ENCODE measurements at regions not wholly inside any gene's neighbourhood (a gene's known extent, or its start where the extent isn't known, plus 50 kb on each side); places are given as distances from the start of the nearest gene placed in this dataset.

GRCh38 chr2:144146876-144147275 lies 373.0 kb downstream of the ZEB2 start:
- TF ChIP-seq POLR2A (IDR thresholded peaks at IDR 0.05; ENCODE audit: extremely low read depth, insufficient read length) = no peak
- TF ChIP-seq CTCF (IDR thresholded peaks at IDR 0.05; ENCODE audit: low read depth, low read length) = no peak
- no peak for TF ChIP-seq MAX (IDR thresholded peaks at IDR 0.05; ENCODE audit: low read depth, low read length)
- TF ChIP-seq MYC (IDR thresholded peaks at IDR 0.05; ENCODE audit: low read depth, low read length) = no peak
